Endodermal cell (in vitro differentiated cells): ENCODE measurements at regions not wholly inside any gene's neighbourhood (a gene's known extent, or its start where the extent isn't known, plus 50 kb on each side); places are given as distances from the start of the nearest gene placed in this dataset.

ENCODE experiments used
- DNase-seq: peaks from one replicate; pipeline ENCODE4 v3.0.0-alpha.2; 2017
- H3K27ac ChIP-seq: 2 replicates; pipeline ENCODE4 v1.5.1; 2013; ENCODE audit warnings: mild to moderate bottlenecking, low read depth, low read length, moderate library complexity
- H3K27me3 ChIP-seq: 2 replicates; pipeline ENCODE4 v1.6.1; 2013; ENCODE audit warnings: mild to moderate bottlenecking, low read length, moderate library complexity; ENCODE audit not compliant: insufficient read depth, control insufficient read depth, poor library complexity, severe bottlenecking
- H3K36me3 ChIP-seq: 2 replicates; pipeline ENCODE4 v1.7.0; 2013; ENCODE audit warnings: mild to moderate bottlenecking, low read length, moderate library complexity; ENCODE audit not compliant: control insufficient read depth, insufficient read depth
- H3K4me1 ChIP-seq: one replicate; pipeline ENCODE4 v1.7.0; 2013; ENCODE audit warnings: low read length; ENCODE audit not compliant: control insufficient read depth, insufficient read depth
- H3K4me3 ChIP-seq: 2 replicates; pipeline ENCODE4 v1.5.1; 2013; ENCODE audit warnings: mild to moderate bottlenecking, low read length, moderate library complexity
- H3K9ac ChIP-seq: 2 replicates; pipeline ENCODE4 v1.6.1; 2013; ENCODE audit warnings: mild to moderate bottlenecking, low read length, moderate library complexity; ENCODE audit not compliant: poor library complexity, severe bottlenecking; ENCODE audit errors: extremely low read depth
- H3K9me3 ChIP-seq: 2 replicates; pipeline ENCODE4 v1.6.1; 2013; ENCODE audit warnings: mild to moderate bottlenecking, low read length, moderate library complexity; ENCODE audit not compliant: control insufficient read depth
- H3K27ac Mint-ChIP-seq: 2 replicates; pipeline ENCODE4 v1.8.0; 2020; ENCODE audit warnings: mixed read lengths
- H3K27me3 Mint-ChIP-seq: 2 replicates; pipeline ENCODE4 v1.8.0; 2021; ENCODE audit warnings: mild to moderate bottlenecking, mixed read lengths; ENCODE audit not compliant: insufficient read depth
- H3K36me3 Mint-ChIP-seq: 2 replicates; pipeline ENCODE4 v1.8.0; 2020; ENCODE audit warnings: low read depth, mixed read lengths
- H3K4me1 Mint-ChIP-seq: 2 replicates; pipeline ENCODE4 v1.8.0; 2020; ENCODE audit warnings: mixed read lengths
- H3K4me3 Mint-ChIP-seq: 2 replicates; pipeline ENCODE4 v1.8.0; 2020; ENCODE audit warnings: mild to moderate bottlenecking, moderate library complexity, mixed read lengths
- H3K9me3 Mint-ChIP-seq: 2 replicates; pipeline ENCODE4 v1.8.0; 2020; ENCODE audit warnings: mild to moderate bottlenecking, mixed read lengths
- WGBS, 2 experiments: methylation state at CpG; one replicate each; pipeline versions ENCODE4 v1.1.5 to v1.1.7; 2013; ENCODE audit warnings: missing lambda C conversion rate in 2 of 2, mixed read lengths in 1 of 2; ENCODE audit not compliant: insufficient coverage in 1 of 2, insufficient read length in 1 of 2; 5-methylcytosine and 5-hydroxymethylcytosine counted together
- TF ChIP-seq, protein P1 (sequence below): fragments of 200-600 bp; sonication (generic); conservative IDR thresholded peaks from 2 replicates; pipeline ENCODE4 v1.5.0; 2021; ENCODE audit warnings: antibody characterized with exemption, mild to moderate bottlenecking

DNA sequence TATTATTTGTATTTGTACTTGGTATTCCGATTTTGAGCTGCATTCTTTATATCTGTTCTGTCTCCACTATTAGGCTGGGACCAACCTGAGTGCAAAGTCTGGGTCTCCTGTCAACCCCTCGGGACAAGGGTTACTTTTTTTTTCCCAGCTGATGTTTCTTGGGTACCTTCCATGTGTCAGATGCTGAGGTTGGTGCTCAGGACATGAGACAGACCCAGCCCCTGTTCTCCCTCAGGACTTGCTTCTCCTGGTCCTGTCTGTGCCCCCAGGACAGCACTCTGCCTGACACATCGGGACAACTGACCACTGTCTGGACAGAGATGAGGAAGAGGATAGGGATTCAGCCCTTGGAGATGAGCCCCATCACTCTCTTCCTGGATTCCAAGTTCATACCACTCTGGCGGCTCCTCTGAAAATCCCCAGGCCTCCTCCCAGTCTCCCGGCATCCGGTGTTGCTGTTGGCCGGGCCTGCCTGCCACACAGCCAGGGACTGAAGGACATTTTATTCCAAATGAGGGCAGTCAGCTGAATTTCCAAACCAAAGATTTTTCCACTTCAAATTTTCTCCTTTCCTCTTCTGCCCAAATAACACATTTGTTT, 55.6 kb upstream of the FMOD start:
- Histone ChIP-seq H3K4me1 (peaks cover 5% of the 10 kb centered on the region), H3K36me3 (no peaks in the 10 kb centered on the region), H3K9ac (no peak overlapping the region), H3K27ac (no peak overlapping the region), H3K27me3 (no peaks in the 10 kb centered on the region), H3K9me3 (peaks cover 12% of the 10 kb centered on the region), H3K4me3 (no peak overlapping the region)
- no peak overlapping the region for H3K4me3 Mint-ChIP-seq
- H3K4me1 Mint-ChIP-seq = peaks cover 17% of the 10 kb centered on the region
- no peak for DNase-seq
- 86 to 90% methylated on average over 3 to 7 of the region's 7 CpGs for WGBS, 2 experiments
- no peak overlapping the region for H3K27ac Mint-ChIP-seq
- H3K9me3 Mint-ChIP-seq = peaks cover 11% of the 10 kb centered on the region
- peaks cover 6% of the 10 kb centered on the region for H3K27me3 Mint-ChIP-seq
- TF ChIP-seq, protein P1, sequence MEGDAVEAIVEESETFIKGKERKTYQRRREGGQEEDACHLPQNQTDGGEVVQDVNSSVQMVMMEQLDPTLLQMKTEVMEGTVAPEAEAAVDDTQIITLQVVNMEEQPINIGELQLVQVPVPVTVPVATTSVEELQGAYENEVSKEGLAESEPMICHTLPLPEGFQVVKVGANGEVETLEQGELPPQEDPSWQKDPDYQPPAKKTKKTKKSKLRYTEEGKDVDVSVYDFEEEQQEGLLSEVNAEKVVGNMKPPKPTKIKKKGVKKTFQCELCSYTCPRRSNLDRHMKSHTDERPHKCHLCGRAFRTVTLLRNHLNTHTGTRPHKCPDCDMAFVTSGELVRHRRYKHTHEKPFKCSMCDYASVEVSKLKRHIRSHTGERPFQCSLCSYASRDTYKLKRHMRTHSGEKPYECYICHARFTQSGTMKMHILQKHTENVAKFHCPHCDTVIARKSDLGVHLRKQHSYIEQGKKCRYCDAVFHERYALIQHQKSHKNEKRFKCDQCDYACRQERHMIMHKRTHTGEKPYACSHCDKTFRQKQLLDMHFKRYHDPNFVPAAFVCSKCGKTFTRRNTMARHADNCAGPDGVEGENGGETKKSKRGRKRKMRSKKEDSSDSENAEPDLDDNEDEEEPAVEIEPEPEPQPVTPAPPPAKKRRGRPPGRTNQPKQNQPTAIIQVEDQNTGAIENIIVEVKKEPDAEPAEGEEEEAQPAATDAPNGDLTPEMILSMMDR = no peak
- peaks cover 2% of the 10 kb centered on the region for H3K36me3 Mint-ChIP-seq

DNA sequence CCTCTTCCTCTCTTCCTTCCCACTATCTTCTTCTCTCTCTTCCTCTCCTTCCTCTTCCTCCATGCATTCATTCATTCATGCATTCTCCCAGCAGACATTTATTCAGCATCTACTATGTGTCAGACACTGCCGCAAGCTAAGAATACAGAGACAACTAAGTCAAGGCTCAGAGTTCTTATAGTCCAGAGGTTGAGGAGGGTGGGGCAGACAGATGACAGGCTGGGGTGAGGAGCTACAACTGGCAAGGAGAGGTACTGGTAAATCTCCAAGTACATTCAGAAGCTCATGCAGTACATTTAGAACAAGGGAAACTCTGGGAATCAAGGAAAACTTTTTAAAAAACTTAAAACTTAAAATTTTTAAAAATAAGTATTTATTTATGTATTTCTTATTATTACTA, 56.4 kb upstream of the FMOD start:
- TF ChIP-seq, protein P1 = no peak
- peaks cover 2% of the 10 kb centered on the region for H3K36me3 Mint-ChIP-seq
- H3K27me3 ChIP-seq = no peaks in the 10 kb centered on the region
- no peak overlapping the region for H3K9ac ChIP-seq
- peaks cover 6% of the 10 kb centered on the region for H3K27me3 Mint-ChIP-seq
- no peak for DNase-seq
- H3K4me1 Mint-ChIP-seq = peaks cover 14% of the 10 kb centered on the region
- H3K9me3 Mint-ChIP-seq = peaks cover 19% of the 10 kb centered on the region
- no peak overlapping the region for H3K27ac ChIP-seq
- no peaks in the 10 kb centered on the region for H3K36me3 ChIP-seq
- WGBS, 2 experiments = 93% methylated on average over 1 of the region's 1 CpG; no CpG with 5 or more reads in 1 of the 2 experiments
- H3K27ac Mint-ChIP-seq = no peak overlapping the region
- no peak overlapping the region for H3K4me3 Mint-ChIP-seq
- no peak overlapping the region for H3K4me3 ChIP-seq
- H3K4me1 ChIP-seq = peaks cover 5% of the 10 kb centered on the region
- peaks cover 12% of the 10 kb centered on the region for H3K9me3 ChIP-seq

DNA sequence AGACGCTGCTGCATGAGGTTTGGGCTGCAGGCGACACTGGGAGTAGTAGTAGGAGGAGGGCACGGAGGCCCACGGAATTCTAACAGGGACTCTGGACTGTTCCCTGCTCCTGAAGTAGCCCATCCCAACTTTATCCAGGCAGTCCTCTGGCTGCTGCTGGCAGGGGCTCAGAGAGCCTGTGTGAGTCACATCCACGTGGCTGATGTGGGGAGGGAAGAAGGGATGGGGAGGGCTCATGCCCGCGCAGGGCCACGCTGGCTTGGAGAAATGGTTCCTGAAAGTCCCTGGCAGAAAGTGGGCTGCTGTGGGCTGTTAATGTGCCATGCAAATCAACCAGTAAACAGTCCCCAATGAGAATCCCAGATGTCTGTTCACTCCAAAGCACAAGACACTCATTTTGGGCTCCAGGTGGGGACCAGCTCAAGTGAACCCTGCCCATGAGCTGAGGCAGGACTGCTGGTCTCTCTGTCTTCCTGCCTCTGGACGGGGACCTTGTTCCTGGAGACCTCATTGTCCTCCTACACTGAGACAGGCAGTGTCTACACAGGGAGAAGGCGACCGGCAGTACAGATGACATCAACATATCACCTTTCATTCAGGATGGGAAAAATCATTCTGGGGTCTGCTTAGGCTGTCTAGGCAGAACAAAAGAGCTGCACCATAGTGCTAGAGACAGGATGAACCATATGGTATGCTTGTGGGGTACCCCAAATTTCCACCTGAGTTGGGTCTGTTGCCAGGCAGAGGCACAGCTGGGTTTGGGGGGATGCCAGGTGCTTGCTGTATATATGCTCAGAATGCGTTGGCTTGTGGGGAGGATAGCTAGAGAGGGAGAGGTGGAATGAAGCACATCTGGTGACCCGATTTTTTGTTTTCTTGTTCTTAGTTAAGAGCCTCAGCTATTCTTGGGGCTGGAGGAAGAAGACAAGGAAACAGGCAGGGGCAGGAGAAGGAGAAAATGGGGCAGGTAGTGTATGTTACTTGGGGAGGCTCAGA, 57.9 kb upstream of the FMOD start:
- no peak overlapping the region for H3K27ac Mint-ChIP-seq
- no peak overlapping the region for H3K4me3 Mint-ChIP-seq
- TF ChIP-seq, protein P1 = no peak
- DNase-seq = no peak
- Histone ChIP-seq H3K27me3 (no peaks in the 10 kb centered on the region), H3K27ac (no peak overlapping the region), H3K9ac (no peak overlapping the region), H3K36me3 (no peaks in the 10 kb centered on the region), H3K9me3 (peaks cover 12% of the 10 kb centered on the region), H3K4me1 (no peaks in the 10 kb centered on the region), H3K4me3 (no peak overlapping the region)
- no peaks in the 10 kb centered on the region for H3K4me1 Mint-ChIP-seq
- H3K36me3 Mint-ChIP-seq = peaks cover 2% of the 10 kb centered on the region
- H3K27me3 Mint-ChIP-seq = peaks cover 8% of the 10 kb centered on the region
- H3K9me3 Mint-ChIP-seq = peaks cover 32% of the 10 kb centered on the region
- 80 to 84% methylated on average over 1 to 13 of the region's 13 CpGs for WGBS, 2 experiments
